Mesodermal cell (in vitro differentiated cells): ENCODE measurements at regions not wholly inside any gene's neighbourhood (a gene's known extent, or its start where the extent isn't known, plus 50 kb on each side); places are given as distances from the start of the nearest gene placed in this dataset.
"Not testable (repeated sequence)": the region's sequence is repeated elsewhere in the genome, so short reads cannot be mapped to it uniquely, and the experiment has no call there.

Experiments
- H3K27ac ChIP-seq: 2 replicates; pipeline ENCODE4 v1.7.0; 2013; ENCODE audit warnings: mild to moderate bottlenecking, low read depth, low read length, moderate library complexity; ENCODE audit not compliant: severe bottlenecking
- H3K36me3 ChIP-seq: 2 replicates; pipeline ENCODE4 v1.7.1; 2013; ENCODE audit warnings: mild to moderate bottlenecking, low read length, moderate library complexity; ENCODE audit not compliant: control insufficient read depth, insufficient read depth
- H3K4me1 ChIP-seq: one replicate; pipeline ENCODE4 v1.7.1; 2013; ENCODE audit warnings: mild to moderate bottlenecking, low read length; ENCODE audit not compliant: insufficient read depth, control insufficient read depth, poor library complexity, severe bottlenecking
- H3K4me3 ChIP-seq: 2 replicates; pipeline ENCODE4 v1.7.0; 2013; ENCODE audit warnings: low read length, control low read depth, mild to moderate bottlenecking; ENCODE audit not compliant: insufficient read depth, poor library complexity, severe bottlenecking; ENCODE audit errors: extremely low read depth
- H3K9me3 ChIP-seq: 2 replicates; pipeline ENCODE4 v1.7.1; 2013; ENCODE audit warnings: mild to moderate bottlenecking, low read length, moderate library complexity; ENCODE audit not compliant: control insufficient read depth
- WGBS, 2 experiments: methylation state at CpG; one replicate each; pipeline ENCODE4 v1.1.5; 2013; ENCODE audit warnings: missing lambda C conversion rate in 2 of 2; ENCODE audit not compliant: insufficient coverage in 2 of 2; 5-methylcytosine and 5-hydroxymethylcytosine counted together

DNA sequence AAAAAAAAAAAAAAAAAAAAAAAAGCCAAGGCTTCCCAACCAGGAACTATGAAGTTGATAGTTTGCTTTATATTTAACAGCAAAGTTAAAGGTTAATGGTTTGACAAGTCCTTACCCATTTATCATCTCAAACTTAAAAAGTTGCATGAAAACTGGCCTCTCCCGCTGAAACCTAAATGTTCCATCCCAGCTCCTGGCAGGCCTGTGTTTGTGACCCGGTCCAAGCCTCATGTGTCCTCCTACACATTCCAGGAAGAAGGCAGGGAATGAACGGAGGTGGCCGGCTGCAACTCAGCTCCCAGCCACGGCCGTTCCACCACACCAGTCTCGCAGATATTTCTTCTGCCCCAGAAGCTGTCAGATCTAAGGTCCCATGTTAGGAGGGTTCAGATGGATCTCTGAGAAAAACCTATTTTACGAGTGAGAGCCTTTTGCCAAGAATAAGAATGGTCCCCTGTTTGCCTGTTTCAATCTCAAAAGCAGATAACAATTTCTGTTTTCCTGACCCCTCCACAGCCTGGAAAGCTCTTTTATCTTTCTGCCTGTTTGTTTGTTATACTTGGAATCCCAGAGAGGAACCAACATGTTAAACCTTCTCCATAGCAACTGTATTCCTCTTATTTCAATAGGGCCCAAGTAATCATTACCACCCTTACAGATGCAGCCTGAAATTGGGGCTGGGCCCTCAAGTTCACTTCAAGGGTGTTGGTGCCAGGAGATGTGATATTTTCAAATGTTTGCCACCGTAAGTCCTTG lies 56.5 kb downstream of the KCTD12 start:
- Histone ChIP-seq H3K4me3 (no peak overlapping the region), H3K27ac (peak overlapping the region; percentile 32), H3K36me3 (no peaks in the 10 kb centered on the region), H3K9me3 (no peaks in the 10 kb centered on the region), H3K4me1 (no peaks in the 10 kb centered on the region)
- 92 to 93% methylated on average over 4 to 8 of the region's 9 CpGs for WGBS, 2 experiments

DNA sequence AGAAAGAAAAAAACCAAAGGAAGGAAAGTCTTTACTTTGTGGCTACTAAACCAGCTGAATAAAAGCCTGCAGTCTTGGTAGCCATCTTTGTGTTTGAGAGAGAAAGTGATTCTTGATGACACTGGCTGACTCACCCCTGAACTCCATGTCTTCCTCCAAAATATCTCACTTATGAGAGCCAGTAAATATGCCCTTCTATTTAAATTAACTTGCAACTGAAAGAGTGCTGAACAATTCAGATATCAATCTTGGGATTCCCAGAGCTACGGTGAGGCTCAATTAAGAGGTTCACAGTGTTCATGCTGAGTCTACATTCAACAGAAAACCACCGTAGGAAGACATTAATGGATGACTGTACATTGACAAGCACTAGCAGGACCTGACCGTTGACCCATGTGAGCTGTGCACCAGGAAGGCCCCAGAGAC lies 57.9 kb downstream of the KCTD12 start:
- Histone ChIP-seq H3K36me3 (no peaks in the 10 kb centered on the region), H3K4me3 (no peak overlapping the region), H3K4me1 (no peaks in the 10 kb centered on the region), H3K9me3 (no peaks in the 10 kb centered on the region), H3K27ac (no peak overlapping the region)
- 59 to 79% methylated on average over 3 of the region's 3 CpGs for WGBS, 2 experiments

DNA sequence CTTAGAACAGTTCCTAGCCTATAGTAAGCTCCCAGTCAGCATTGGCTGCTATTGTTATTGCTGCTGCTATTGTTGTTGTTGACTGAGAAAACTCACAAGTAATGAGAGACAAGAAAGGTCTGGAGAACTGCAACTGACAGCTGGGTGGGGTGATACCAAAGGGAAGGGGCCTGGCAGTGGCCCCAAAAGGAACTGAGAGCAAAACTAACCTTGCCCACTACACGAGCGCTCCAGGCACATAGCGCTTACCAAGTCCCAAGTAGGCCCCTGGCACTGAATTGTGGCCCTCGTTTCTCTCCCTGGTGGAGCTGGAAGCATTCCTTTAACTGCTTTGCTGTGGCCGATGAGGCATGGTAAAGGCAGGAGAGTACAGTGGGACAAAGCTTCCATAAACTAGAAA lies 59.7 kb downstream of the KCTD12 start:
- Histone ChIP-seq H3K9me3 (peaks cover 3% of the 10 kb centered on the region), H3K27ac (no peak overlapping the region), H3K4me3 (no peak overlapping the region), H3K36me3 (no peaks in the 10 kb centered on the region), H3K4me1 (no peaks in the 10 kb centered on the region)
- WGBS, 2 experiments = 80 to 100% methylated on average over 5 of the region's 5 CpGs

GRCh38 chr13:76825430-76825829 lies 60.8 kb downstream of the KCTD12 start:
- H3K36me3 ChIP-seq = no peaks in the 10 kb centered on the region
- no peak overlapping the region for H3K4me3 ChIP-seq
- H3K27ac ChIP-seq = no peak overlapping the region
- 67 to 100% methylated on average over 1 of the region's 1 CpG for WGBS, 2 experiments
- H3K9me3 ChIP-seq = peaks cover 3% of the 10 kb centered on the region
- H3K4me1 ChIP-seq = no peaks in the 10 kb centered on the region

GRCh38 chr13:76823969-76824368 lies 62.2 kb downstream of the KCTD12 start:
- Histone ChIP-seq H3K9me3 (peaks cover 3% of the 10 kb centered on the region), H3K4me3 (no peak overlapping the region), H3K36me3 (no peaks in the 10 kb centered on the region), H3K4me1 (no peaks in the 10 kb centered on the region), H3K27ac (no peak overlapping the region)

GRCh38 chr13:76822698-76823267 lies 63.4 kb downstream of the KCTD12 start:
- WGBS, 2 experiments = 83 to 92% methylated on average over 1 to 2 of the region's 2 CpGs
- H3K4me1 ChIP-seq = no peaks in the 10 kb centered on the region
- no peaks in the 10 kb centered on the region for H3K36me3 ChIP-seq
- H3K27ac ChIP-seq = no peak overlapping the region
- peaks cover 3% of the 10 kb centered on the region for H3K9me3 ChIP-seq
- H3K4me3 ChIP-seq = no peak overlapping the region

GRCh38 chr13:76821222-76821621 lies 65.0 kb downstream of the KCTD12 start:
- not testable (repeated sequence) for H3K4me3 ChIP-seq, H3K36me3 ChIP-seq, H3K27ac ChIP-seq, H3K9me3 ChIP-seq, H3K4me1 ChIP-seq
- no CpG with 5 or more reads among the region's 1 CpG for WGBS, 2 experiments

DNA sequence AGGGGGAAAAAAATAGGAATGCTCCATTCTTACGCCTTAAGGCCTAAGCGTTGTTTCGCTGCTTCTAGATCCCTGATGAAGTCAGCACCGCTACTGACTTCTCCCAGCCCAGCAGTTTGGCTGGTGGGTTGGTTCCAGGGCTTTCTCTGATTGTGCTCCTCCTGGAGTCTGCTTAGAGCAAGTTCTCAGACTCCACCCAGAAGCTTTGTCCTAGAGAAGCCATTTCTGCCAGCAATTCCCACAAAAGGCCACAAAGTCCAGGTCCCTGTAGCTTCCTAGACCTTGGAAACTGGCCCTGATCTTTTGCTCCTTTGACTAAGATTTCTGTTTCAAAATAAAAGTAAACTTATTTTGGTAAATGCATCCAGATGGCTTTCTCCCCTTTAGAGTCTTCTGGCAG lies 65.4 kb downstream of the KCTD12 start:
- H3K4me3 ChIP-seq = no peak overlapping the region
- H3K36me3 ChIP-seq = no peaks in the 10 kb centered on the region
- peaks cover 3% of the 10 kb centered on the region for H3K9me3 ChIP-seq
- no peak overlapping the region for H3K27ac ChIP-seq
- H3K4me1 ChIP-seq = no peaks in the 10 kb centered on the region
- 95% methylated on average over 4 of the region's 4 CpGs; no CpG with 5 or more reads in 1 of the 2 experiments for WGBS, 2 experiments

DNA sequence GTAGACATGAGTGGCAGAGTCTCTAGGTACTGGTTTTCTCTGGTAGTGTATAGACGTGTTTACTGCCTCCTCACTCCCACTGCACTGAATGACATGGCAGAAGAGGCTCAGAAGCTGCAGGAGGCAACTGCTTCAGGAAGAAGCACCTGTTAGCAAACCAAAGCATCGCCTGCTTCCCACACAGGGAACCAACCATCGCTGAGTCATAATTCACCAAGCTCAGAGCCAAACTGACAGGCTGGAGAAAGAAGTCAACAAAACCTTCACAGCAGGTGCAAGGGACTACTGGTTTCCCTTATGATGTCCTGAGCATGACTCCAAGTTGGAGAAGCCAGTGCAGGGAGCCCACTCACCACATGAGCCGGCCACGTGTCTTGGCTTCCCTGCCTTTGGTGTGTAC lies 69.8 kb downstream of the KCTD12 start:
- Histone ChIP-seq H3K27ac (no peak overlapping the region), H3K9me3 (no peaks in the 10 kb centered on the region), H3K4me3 (no peak overlapping the region), H3K4me1 (no peaks in the 10 kb centered on the region), H3K36me3 (no peaks in the 10 kb centered on the region)
- WGBS, 2 experiments = 92 to 100% methylated on average over 1 to 4 of the region's 5 CpGs

DNA sequence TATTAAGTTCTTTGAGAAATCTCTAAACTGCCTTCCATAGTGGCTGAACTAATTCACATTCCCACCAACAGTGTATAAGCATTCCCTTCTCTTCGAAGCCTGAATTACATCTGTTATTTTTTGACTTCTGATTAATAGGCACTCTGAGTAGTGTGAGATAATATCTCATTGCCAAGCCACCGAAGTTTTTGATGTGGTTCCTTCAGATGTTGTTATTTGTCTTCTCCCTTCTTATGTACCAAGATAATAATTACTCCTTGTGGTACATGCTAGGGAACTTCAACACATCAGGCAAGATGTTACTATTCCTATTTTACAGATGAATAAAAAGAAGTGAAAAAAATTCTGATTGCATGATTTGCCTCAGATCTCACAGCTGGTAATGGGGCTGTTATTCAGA lies 70.9 kb downstream of the KCTD12 start:
- no CpG with 5 or more reads among the region's 2 CpGs for WGBS, 2 experiments
- no peaks in the 10 kb centered on the region for H3K9me3 ChIP-seq
- no peaks in the 10 kb centered on the region for H3K4me1 ChIP-seq
- H3K4me3 ChIP-seq = no peak overlapping the region
- H3K27ac ChIP-seq = no peak overlapping the region
- H3K36me3 ChIP-seq = no peaks in the 10 kb centered on the region

GRCh38 chr13:76813891-76814290 lies 72.3 kb downstream of the KCTD12 start:
- H3K4me1 ChIP-seq = no peaks in the 10 kb centered on the region
- no peaks in the 10 kb centered on the region for H3K36me3 ChIP-seq
- H3K4me3 ChIP-seq = no peak overlapping the region

More at GRCh38 chr13:76813891-76814290, 72.3 kb downstream of the KCTD12 start:
- Histone ChIP-seq H3K27ac (no peak overlapping the region), H3K9me3 (peaks cover 3% of the 10 kb centered on the region)
